Vagina (tissue), 2 donors: ENCODE measurements at regions not wholly inside any gene's neighbourhood (a gene's known extent, or its start where the extent isn't known, plus 50 kb on each side); places are given as distances from the start of the nearest gene placed in this dataset.

ENCODE experiments used
- CTCF ChIP-seq, 3 experiments: fragments of 450-650 bp in 2 of 3; fragments of 200-600 bp in 1 of 3; sonication (generic) in 1 of 3; IDR thresholded peaks; one replicate each; pipeline ENCODE4 v1.5.1; 2017 to 2019; ENCODE audit warnings: antibody characterized with exemption in 3 of 3, mild to moderate bottlenecking in 2 of 3, moderate library complexity in 2 of 3
- POLR2A ChIP-seq, 2 donors: fragments of 450-650 bp; IDR thresholded peaks; one replicate each; pipeline ENCODE4 v1.6.1; 2017; ENCODE audit warnings: antibody characterized with exemption in 2 of 2, mild to moderate bottlenecking in 2 of 2, moderate library complexity in 2 of 2
- POLR2AphosphoS5 ChIP-seq, 2 donors: sonication (generic); formaldehyde crosslinking; IDR thresholded peaks; one replicate each; pipeline ENCODE4 v1.9.0; 2017; ENCODE audit warnings: antibody characterized with exemption in 2 of 2, mild to moderate bottlenecking in 2 of 2, low read depth in 1 of 2; ENCODE audit not compliant: insufficient read depth in 1 of 2

- TF ChIP-seq CTCF (IDR thresholded peaks at IDR 0.05) (no peak), POLR2AphosphoS5 (IDR thresholded peaks at IDR 0.05; ENCODE audit: insufficient read depth in 1 of 2, low read depth in 1 of 2) (no peak), POLR2A (IDR thresholded peaks at IDR 0.05) (no peak)
Observed at GRCh38 chr10:85111271-85111670, 782.9 kb downstream of the CCSER2 start.
